Fibroblast of upper back skin (primary cell): ENCODE measurements at regions not wholly inside any gene's neighbourhood (a gene's known extent, or its start where the extent isn't known, plus 50 kb on each side); places are given as distances from the start of the nearest gene placed in this dataset.

ENCODE experiments used
- DNase-seq: peaks from one replicate; pipeline ENCODE4 v3.0.0-alpha.2; 2013

GRCh38 chr21:25375675-25376074 is 231.6 kb downstream of the MRPL39 start:
- DNase-seq, result peak; percentile 60

DNA sequence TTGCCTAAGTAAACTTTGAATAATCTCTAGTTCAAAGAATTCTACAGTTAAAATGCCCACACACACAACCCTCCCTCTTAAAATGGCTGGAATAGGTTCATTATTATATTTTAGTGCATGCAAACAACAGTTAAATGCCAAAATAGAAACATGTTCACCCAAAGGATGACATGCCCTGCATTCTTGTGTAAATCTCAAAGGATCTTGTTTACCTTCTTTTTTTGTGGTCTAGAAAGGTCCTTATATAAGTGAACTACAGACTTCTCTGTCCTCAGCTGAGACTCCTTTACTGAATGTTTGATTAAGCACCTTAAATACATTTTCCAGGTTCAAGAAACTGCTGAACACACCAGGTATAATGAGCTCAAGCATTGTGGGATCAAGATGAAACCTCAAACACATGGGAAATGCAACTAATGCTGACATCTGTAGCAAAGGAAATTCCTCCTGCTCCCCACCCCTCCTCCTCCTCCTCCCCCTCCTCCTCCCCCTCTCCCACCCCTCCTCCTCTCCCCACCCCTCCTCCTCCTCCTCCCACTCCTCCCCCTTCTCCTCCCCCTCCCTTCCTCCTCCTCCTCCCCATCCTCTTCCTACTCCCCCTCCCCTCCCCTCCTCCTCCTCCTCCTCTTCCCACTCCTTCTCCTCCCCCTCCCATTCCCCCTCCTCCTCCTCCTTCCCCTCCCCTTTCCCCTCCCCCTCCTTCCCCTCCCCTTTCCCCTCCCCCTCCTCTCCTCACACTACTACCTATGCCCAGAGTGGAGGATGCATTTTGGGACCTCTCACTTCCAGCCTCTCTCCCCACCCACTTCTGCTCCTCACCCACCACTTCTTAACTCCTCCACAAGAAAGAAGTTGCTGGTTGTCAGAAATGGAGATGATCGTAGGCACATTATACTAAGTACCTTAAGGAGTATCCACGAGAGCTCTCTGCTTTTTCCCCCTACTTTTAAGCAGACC is 233.9 kb downstream of the MRPL39 start:
- DNase-seq, result peak; percentile 36

DNA sequence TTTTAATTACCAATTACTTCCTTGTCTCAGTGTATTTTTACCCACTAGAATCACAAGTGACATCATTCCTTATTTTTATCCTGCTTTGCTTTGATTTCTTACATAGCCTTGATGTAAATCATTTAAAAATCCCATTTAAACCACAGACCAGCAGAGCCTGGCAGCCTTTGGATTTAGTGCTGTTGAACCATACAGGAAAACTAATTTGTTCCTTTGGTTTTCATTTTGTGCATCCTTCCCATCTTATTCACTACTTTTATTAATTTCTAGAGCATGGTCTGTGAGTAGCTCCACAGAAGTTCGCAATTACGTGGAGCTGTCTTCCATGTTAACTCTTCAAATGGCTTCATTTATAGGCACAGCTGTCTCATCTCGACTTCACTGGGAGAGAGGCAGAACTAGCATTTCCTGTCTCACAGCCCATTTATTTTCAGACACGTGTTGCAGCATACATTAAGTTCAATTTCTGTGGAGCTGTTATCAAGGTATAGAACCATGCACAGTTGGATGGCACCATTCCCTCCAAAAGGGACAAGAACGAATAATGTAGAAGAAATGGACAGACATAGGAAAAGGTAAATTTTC is 235.3 kb downstream of the MRPL39 start:
- peak; percentile 72 for DNase-seq

DNA sequence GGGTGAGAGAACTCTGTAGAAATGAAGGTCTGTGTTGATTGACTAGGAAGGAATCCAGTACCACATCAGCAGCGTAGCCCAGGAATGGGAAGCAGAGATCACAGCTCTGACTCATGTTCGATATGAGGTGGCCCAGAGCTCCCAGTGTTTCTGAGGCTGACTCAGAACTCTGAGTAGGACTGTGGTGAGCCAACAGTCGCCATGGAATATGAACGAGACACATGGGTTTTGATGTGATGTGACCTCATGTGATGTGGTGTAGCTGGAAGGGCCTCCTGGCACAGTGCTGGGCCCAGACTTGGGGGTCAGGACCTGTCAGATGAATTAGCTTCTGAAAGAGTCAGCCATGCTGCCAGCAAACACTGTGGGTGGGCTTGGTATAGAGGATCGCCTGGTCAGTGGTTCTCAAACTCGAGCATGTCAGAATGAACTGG is 237.0 kb downstream of the MRPL39 start:
- peak; percentile 99 for DNase-seq

GRCh38 chr21:25369524-25370300 is 237.6 kb downstream of the MRPL39 start:
- peak; percentile 91 for DNase-seq

DNA sequence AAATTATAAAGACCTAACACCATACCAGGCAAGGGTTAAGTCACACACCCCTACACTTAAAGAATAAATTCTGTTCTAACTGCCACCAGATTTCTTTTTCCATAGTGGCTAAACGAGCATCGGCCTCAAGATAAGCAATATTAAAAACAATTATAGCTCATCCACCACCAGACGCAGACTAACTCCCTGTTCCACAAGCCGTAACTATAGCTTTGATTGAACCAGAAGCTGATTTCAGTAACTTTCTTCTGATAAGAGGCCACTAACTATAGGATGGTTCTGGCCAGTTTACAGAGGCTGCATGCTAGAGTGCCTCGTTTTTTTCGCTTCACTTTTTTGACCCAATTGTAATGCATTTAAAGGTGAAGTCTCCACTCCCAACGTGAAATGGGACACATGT is 238.8 kb downstream of the MRPL39 start:
- no peak for DNase-seq

GRCh38 chr21:25366116-25366515 is 241.2 kb downstream of the MRPL39 start:
- DNase-seq, result no peak

GRCh38 chr21:25362375-25363267 is 244.7 kb downstream of the MRPL39 start:
- DNase-seq, result no peak

DNA sequence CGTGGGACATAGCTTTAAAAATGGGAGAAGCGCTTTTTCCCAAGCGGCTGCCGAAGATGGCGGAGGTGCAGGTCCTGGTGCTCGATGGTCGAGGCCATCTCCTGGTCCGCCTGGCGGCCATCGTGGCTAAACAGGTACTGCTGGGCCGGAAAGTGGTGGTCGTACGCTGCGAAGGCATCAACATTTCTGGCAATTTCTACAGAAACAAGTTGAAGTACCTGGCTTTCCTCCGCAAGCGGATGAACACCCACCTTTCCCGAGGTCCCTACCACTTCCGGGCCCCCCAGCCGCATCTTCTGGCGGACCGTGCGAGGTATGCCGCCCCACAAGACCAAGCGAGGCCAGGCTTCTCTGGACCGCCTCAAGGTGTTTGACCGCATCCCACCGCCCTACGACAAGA is 245.5 kb downstream of the MRPL39 start:
- DNase-seq, result no peak

- DNase-seq, result no peak
Measured at GRCh38 chr21:25361097-25361496, 246.2 kb downstream of the MRPL39 start.

DNA sequence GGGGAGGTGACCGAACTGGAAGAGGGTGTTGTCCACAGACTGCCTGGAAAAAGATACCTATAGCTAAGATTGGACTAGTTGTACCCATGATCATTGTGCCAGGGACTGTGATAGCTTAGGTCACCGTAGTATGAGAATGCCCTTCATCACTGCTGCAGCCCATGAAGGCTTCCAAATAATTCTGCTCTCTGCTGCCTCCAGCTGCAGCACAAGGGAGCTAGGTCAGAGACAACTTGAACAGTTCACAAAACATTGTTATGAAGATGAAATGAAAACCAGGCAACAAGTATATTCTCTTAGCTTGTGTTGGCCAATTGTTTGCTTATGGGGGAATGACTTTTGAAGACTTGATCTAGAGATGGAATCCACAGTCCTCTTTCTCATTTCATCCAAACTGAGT is 246.7 kb downstream of the MRPL39 start:
- DNase-seq, result no peak

- no peak for DNase-seq
Measured at GRCh38 chr21:25359724-25360123, 247.6 kb downstream of the MRPL39 start.

GRCh38 chr21:25350056-25350455 is 257.2 kb downstream of the MRPL39 start:
- peak; percentile 64 for DNase-seq

DNA sequence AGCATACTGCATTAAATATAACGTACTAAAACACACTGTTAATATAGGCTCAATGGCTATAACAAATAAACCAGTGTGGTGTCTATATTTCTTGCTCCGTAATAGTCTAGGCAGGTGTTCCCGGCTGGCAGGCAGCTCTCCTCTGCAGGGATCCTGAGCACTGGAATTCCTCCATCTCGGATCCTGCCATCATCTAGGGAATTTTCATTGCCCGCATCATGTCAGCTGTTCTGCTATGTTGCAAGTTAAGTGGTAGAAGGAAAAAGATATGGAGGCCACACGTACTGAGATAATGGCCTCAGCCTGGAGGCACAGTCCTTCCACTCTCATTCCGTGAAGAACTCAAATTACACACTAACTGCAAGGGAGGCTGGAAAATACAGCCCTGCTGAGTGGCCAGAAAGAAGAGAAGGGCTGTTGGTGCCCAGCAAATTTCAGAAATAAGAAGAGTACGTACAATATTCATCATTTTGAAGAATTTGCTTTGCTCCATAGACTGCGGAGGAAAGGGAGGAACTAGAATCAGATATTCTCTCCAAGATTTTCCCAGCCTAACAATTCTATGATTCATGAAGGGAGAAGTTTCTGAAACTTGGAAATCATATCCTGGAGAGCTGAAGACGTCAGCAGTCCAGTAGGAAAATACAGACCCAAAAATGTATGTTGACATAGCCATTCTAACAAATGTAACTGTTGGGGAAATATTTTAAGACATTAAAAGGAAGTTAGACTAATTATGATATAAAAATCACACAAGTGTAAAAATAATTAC is 263.3 kb downstream of the MRPL39 start:
- DNase-seq, result no peak

DNA sequence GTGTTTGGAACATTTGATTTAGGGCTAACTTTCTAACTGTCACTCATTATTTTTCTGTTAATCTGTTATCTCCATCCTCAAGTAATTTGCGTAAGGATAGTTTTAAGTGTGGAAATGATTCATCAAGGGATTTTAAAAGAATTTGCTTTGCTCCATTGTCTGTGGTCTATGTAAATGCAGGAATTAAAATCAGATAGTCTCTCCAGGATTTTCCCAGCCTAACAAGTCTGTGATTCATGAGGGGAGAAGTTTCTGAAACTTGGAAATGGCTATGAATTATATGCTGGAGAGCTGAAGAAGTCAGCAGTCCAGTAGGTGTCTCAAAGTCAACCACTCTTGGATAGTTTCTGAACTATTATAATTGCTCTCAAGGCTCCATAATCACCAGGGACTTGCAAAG is 264.5 kb downstream of the MRPL39 start:
- DNase-seq, result peak; percentile 84

GRCh38 chr21:25341981-25342380 is 265.3 kb downstream of the MRPL39 start:
- no peak for DNase-seq

DNA sequence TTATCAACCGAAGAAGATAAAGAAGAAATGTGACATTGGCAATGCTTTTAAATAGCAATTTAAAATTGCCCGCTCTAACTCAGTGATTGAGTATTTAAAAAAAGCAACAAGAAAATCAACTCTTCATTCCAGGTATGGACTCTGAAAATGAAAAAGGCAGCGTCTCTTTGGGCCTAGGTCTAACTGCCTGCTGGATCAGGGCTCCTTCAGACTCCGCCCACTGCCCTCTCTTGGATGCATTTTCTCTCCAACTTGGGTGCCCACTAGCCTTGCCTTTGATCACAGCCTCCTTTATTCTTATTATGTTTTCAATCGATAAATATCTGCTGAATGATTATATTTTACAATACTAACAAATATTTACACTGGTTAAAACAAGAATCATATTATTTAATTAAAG is 268.9 kb downstream of the MRPL39 start:
- no peak for DNase-seq

DNA sequence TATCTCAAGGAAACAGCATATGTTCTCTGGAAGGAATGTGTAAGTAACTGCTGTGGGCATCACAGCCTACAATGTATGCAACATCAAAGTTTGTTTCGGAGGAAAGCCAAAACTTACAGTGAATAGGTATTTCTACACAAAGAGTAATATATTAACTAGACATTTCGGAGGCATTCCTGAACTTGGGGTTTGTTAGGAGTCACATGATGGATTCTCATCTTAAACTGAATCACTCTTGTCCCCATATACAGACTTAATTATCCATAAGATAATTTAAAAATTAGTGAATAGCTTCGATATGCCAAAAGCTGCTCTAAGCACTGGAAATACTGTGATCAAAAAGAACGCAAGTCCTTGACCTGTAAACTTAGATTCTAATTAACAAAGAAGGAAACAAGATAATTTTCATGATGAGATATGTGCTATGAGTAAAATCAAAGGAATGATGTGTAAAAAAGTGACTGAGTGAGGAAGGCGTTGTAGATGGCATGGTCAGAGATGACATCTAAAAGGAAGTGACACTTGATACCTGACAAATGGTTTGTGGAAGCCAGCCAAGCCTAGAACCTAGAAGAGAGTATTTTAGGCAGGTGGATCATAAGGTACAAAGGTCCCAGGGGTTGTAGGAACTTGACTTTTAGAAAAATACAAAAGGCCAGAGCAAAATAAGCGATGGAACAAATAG is 273.1 kb downstream of the MRPL39 start:
- peak; percentile 21 for DNase-seq

- DNase-seq, result no peak
Measured at GRCh38 chr21:25331286-25331685, 276.0 kb downstream of the MRPL39 start.

- peak; percentile 91 for DNase-seq
Measured at GRCh38 chr21:25330266-25330665, 277.0 kb downstream of the MRPL39 start.

GRCh38 chr21:25329227-25329825 is 278.0 kb downstream of the MRPL39 start:
- DNase-seq, result peak; percentile 97
